ENCODE measurements at regions not wholly inside any gene's neighbourhood (a gene's known extent, or its start where the extent isn't known, plus 50 kb on each side); places are given as distances from the start of the nearest gene placed in this dataset.

- TF ChIP-seq CTCF (IDR thresholded peaks at IDR 0.05) (no peak), POLR2A (IDR thresholded peaks at IDR 0.05) (no peak)
Observed at GRCh38 chr17:72336804-72337070, 215.9 kb downstream of the SOX9 start.

All from heart left ventricle (tissue), 13 donors.